Aorta (tissue), 5 donors: ENCODE measurements at regions not wholly inside any gene's neighbourhood (a gene's known extent, or its start where the extent isn't known, plus 50 kb on each side); places are given as distances from the start of the nearest gene placed in this dataset.

Source experiments
- ATAC-seq: fragments of 200-7000 bp; cut with Tn5 transposase; one replicate; pipeline ENCODE4 v1.9.1; 2022; ENCODE audit warnings: moderate library complexity; ENCODE audit not compliant: low FRiP score
- DNase-seq, 2 donors: peaks; one replicate each; pipeline ENCODE4 v3.0.0-alpha.2; 2020
- H3K27ac ChIP-seq, 2 donors: one replicate each; pipeline ENCODE4 v1.5.1; 2013; ENCODE audit warnings: low read length in 2 of 2, mild to moderate bottlenecking in 2 of 2, moderate library complexity in 2 of 2, control low read depth in 1 of 2, inconsistent platforms in 1 of 2, low read depth in 1 of 2
- H3K27me3 ChIP-seq, 2 donors: one replicate each; pipeline ENCODE4 v1.6.1; 2013; ENCODE audit warnings: control low read depth in 1 of 2, low read length in 1 of 2, mild to moderate bottlenecking in 1 of 2, moderate library complexity in 1 of 2; ENCODE audit not compliant: insufficient read depth in 2 of 2, control insufficient read depth in 1 of 2
- H3K36me3 ChIP-seq, 2 donors: one replicate each; pipeline ENCODE4 v1.6.1; 2013; ENCODE audit warnings: control low read depth in 1 of 2, low read length in 1 of 2, mild to moderate bottlenecking in 1 of 2; ENCODE audit not compliant: insufficient read depth in 2 of 2, control insufficient read depth in 1 of 2
- H3K4me1 ChIP-seq, 2 donors: one replicate each; pipeline ENCODE4 v1.6.1; 2013; ENCODE audit warnings: low read length in 2 of 2, control low read depth in 1 of 2, mild to moderate bottlenecking in 1 of 2, moderate library complexity in 1 of 2; ENCODE audit not compliant: insufficient read depth in 2 of 2, control insufficient read depth in 1 of 2
- H3K4me3 ChIP-seq, 2 donors: one replicate each; pipeline ENCODE4 v1.5.1; 2013; ENCODE audit warnings: low read length in 2 of 2, control low read depth in 1 of 2, mild to moderate bottlenecking in 1 of 2
- H3K9me3 ChIP-seq: one replicate; pipeline ENCODE4 v1.6.1; 2013; ENCODE audit warnings: mild to moderate bottlenecking, low read length; ENCODE audit not compliant: control insufficient read depth
- whole genome bisulfite sequencing, 2 donors: extraction: QIAGEN DNeasy Blood & Tissue Kit; methylation state at CpG; one replicate each; pipeline ENCODE4 v1.1.7; 2013; 5-methylcytosine and 5-hydroxymethylcytosine counted together
- intact Hi-C, 2 donors: fragments of 100-400 bp; cut with DNase I; formaldehyde crosslinking; loops; one replicate each; pipeline versions ENCODE4 v1.14.2 to v1.15.0; 2022
- donor health status: healthy with polysubstance abuse.
- donor health status: Bipolar disorder and iron deficiency.
- donor health status: DM: no; HTN: no; CAD: no.
- donor health status: DM: no; HTN: no; CAD: no.
- donor health status: DM: yes; HTN: yes; CAD: no.

DNA sequence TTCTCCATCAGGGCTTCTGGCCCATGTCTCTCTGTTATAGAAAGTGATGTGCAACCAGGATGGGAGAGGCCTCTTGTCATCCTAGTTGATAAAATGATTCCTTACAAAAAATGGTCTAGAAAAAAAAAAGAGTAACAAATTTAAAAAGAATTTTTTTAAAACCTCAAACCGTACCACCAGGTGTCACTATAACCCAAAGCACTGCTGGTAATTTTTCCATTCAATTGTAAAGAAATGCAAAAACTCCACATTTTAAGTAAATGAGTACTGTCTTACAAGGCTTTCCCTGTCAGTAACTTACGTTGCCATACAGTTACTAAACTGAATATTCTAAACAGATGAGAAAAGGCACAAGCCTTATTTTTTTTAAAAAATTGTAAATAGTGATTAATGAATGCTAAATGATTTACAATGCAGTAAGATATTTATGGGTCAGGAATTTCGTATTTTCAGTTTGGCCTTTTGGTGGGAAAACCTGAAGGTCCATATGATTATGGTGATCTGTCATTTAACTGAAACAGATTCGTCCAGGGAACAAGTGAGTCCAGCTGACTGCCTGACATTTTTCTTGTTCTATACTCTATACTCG, 95.4 kb downstream of the OGFRL1 start:
- intact Hi-C loops: loop anchor here (1.0 kb wide), 1 partner anchor 126 kb away; no protein-coding TSS in a partner anchor
- Histone ChIP-seq H3K27ac (no peak overlapping the region), H3K27me3 (no peaks in the 10 kb centered on the region), H3K9me3 (no peaks in the 10 kb centered on the region), H3K4me1 (peaks cover 2 to 4% of the 10 kb centered on the region in 2 donors), H3K4me3 (no peak overlapping the region), H3K36me3 (no peaks in the 10 kb centered on the region)
- DNase-seq (no peak), ATAC-seq (no peak)
- 35 to 36% methylated on average over 5 of the region's 5 CpGs for WGBS, 2 donors

DNA sequence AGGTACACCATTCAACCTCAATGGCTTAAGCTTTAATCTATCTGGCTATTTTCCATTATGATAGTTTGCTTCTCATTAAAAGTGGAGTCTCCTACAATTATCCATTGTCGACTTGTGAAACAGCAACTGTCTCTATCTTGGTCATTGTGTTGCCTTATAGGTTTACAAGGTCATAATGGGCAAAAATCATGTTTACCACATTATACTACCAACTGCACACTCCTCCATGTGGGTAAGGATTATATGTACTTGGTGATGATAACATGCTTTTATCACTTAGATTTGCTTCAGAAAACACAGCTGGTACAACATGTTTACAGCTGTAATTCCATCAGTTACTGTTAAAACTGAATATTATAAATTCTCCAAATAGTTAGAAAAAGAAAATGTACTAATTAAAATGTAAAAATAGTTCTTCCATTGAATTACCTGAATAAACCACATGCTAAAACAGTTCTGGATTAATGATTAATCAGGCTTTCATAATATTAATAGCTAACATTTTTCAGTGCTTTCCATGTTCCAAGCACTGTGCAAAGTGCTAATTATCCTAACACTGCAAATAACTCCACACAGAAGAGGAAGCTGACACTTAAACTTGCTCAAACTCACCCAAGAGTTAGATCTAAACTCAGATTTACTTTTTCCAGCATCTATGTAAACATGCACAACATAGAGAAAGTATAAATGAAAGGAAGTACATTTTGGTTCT, 96.7 kb downstream of the OGFRL1 start:
- ATAC-seq: no peak

DNA sequence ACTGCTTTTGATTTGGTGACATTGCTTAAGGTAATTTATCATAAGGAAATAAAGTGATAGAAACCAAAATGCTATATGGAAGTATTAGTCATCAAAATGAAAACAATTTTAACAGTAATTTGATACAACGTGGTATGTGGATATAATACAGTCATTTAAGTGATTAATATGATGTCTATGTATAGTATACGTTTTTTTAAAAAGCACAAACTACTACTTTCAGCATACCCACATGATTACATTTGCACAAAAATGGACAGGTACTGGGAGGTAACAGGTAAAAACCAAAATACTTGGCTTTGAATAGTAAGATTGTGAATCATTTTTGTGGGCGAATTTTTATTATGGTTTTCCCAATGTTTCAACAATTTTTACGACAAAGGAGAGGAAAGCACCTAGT, 97.6 kb downstream of the OGFRL1 start:
- Histone ChIP-seq H3K27me3 (no peaks in the 10 kb centered on the region), H3K4me3 (no peak overlapping the region), H3K9me3 (no peaks in the 10 kb centered on the region), H3K4me1 (peaks cover 2 to 4% of the 10 kb centered on the region in 2 donors), H3K27ac (no peak overlapping the region), H3K36me3 (no peaks in the 10 kb centered on the region)
- intact Hi-C loops: no loop called here
- DNase-seq: no peak
- ATAC-seq: no peak
- WGBS, 2 donors: 69 to 76% methylated on average over 4 of the region's 4 CpGs

More for the DNA sequence above, 96.7 kb downstream of the OGFRL1 start:
- intact Hi-C loops: no loop called here
- 93 to 98% methylated on average over 1 of the region's 1 CpG for WGBS, 2 donors
- Histone ChIP-seq H3K27ac (no peak overlapping the region), H3K36me3 (no peaks in the 10 kb centered on the region), H3K4me1 (peaks cover 2 to 4% of the 10 kb centered on the region in 2 donors), H3K27me3 (no peaks in the 10 kb centered on the region), H3K4me3 (no peak overlapping the region), H3K9me3 (no peaks in the 10 kb centered on the region)
- no peak for DNase-seq

DNA sequence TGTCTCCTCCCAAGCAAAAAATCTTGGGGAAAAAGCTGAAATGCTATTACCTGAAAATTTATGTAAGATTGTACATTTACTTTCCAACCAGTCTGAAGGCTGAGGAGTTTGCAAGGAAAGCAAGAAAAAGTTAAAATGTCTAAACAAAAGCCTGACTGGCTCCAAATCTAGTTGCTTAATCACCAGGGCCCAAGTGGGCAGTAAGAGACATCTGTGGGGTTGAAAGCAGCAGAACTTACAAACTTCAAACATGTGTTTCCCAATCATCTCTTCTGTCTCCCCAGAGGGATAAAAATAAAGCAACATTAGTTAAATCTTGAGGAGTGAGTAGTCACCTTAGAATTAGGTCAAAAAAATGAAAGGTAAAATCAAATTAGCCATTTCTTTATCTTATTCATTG, 98.6 kb downstream of the OGFRL1 start:
- Histone ChIP-seq H3K4me3 (no peak overlapping the region), H3K4me1 (peaks cover 2 to 4% of the 10 kb centered on the region in 2 donors), H3K9me3 (no peaks in the 10 kb centered on the region), H3K36me3 (no peaks in the 10 kb centered on the region), H3K27me3 (no peaks in the 10 kb centered on the region), H3K27ac (no peak overlapping the region)
- intact Hi-C loops: no loop called here
- DNase-seq (no peak), ATAC-seq (no peak)

DNA sequence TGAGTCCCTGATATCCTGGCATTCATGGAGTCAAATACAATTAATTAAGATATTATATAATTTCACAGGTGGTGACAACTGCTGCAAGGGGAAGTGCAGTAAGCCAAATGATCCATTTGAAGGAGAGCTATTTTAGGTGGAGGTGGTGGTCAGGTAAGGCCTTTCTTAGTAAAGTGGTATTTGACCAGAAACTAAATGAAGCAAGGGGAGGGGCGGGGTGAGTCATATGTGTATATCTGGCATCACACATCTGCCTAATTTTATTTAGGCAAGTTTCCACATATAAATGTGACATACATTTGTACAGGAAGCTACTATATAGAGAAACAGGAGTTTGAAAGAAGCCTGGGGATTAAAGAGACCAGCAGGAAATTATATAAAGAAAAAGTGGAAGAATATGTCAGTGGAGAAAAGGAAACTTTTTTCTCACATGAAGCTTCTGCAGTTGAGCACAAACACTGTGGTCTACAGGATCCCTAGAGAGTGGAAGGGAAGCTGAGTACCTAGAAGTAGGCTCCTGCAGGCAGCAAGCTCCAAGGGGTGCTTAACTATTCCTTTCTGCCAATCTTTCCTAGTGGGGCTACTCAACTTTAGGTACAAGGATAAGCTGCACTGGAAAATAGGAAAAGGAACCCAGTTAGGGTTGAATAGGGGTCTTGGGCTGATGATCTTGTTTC, 99.6 kb downstream of the OGFRL1 start:
- WGBS, 2 donors: 98 to 100% methylated on average over 1 of the region's 1 CpG
- intact Hi-C loops: no loop called here
- Histone ChIP-seq H3K4me3 (no peak overlapping the region), H3K9me3 (no peaks in the 10 kb centered on the region), H3K4me1 (peaks cover 2 to 6% of the 10 kb centered on the region in 2 donors), H3K27me3 (no peaks in the 10 kb centered on the region), H3K36me3 (no peaks in the 10 kb centered on the region), H3K27ac (no peak overlapping the region)
- DNase-seq (no peak), ATAC-seq (no peak)

DNA sequence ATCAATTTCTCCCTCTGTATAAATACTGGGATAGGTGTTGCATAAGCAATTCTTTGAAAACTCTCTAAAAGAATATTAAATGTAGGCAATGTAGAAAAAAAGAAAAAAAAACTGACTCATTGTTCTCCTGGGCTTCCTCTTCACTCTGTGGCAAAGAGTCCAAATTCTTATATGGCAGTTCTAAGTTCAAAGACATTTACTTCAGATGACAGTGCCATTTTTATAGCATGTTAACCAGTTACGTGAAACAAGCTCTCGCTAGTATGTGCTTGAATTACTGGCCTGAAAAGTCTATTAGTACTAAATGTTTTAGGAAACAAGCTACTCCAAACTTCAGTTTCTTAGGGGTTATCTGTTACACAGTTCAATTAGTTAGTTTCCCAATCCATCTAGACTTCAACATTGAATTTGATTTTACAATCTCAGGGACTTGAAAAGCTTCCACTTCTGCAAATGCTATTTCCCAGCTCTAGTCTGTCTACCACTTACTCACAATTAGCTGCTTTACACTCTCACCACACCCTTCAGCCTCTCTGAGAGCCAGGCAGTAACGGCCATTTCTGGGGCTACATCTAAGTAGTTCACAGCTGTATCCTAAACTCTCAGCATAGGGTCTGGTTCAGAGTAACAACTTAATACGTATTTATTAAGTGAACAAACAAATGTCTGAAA, 100.4 kb downstream of the OGFRL1 start:
- DNase-seq (no peak), ATAC-seq (no peak)
- no peaks in the 10 kb centered on the region for H3K36me3 ChIP-seq
- H3K27me3 ChIP-seq: no peaks in the 10 kb centered on the region
- intact Hi-C loops: no loop called here
- 73 to 80% methylated on average over 4 of the region's 4 CpGs for WGBS, 2 donors
- H3K27ac ChIP-seq: no peak overlapping the region
- peaks cover 8 to 9% of the 10 kb centered on the region in 2 donors for H3K4me1 ChIP-seq
- H3K9me3 ChIP-seq: no peaks in the 10 kb centered on the region
- no peak overlapping the region for H3K4me3 ChIP-seq

DNA sequence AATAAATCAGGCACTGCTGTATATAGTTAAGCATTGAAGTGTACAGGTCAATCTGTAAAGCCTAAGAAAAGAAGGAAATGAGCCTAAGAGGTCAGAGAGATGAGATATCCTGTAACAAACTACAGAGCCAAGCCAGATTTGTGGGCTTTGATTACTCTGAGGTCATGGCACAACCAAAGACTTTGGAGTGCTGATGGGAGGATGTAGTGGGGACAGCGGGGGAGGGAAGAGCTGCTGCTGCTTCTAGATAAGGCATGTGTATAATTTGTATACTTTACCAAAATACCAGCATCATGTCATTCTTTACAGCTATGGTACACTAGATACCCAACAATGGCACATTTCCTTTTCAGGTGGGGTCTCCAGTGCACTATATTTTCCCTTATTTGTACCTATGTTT, 102.5 kb downstream of the OGFRL1 start:
- 100% methylated on average over 1 of the region's 1 CpG for WGBS, 2 donors
- DNase-seq (no peak), ATAC-seq (no peak)
- Histone ChIP-seq H3K36me3 (no peaks in the 10 kb centered on the region), H3K4me1 (peaks cover 8 to 17% of the 10 kb centered on the region in 2 donors), H3K9me3 (no peaks in the 10 kb centered on the region), H3K27ac (no peak overlapping the region), H3K27me3 (no peaks in the 10 kb centered on the region), H3K4me3 (no peak overlapping the region)
- intact Hi-C loops: no loop called here

DNA sequence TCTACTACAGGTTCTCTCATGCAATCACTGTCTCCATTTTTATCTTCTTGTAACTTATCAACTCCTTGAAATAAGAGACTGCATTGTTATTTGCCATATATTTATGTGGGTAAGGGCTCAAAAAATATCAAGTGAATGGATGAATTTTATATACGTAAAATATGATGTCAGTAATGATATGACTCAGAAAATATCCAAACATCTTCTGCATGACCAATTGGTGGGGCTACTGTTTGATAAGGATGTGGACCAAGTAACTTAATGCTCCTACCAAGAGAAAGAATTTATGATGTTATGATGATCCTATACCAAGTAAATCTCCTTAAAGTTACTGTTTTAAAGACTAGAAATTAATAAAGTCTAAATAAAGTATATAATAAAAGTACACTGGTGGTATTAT, 103.7 kb downstream of the OGFRL1 start:
- Histone ChIP-seq H3K36me3 (no peaks in the 10 kb centered on the region), H3K4me3 (no peak overlapping the region), H3K4me1 (peaks cover 10 to 15% of the 10 kb centered on the region in 2 donors), H3K27ac (no peak overlapping the region), H3K9me3 (no peaks in the 10 kb centered on the region), H3K27me3 (no peaks in the 10 kb centered on the region)
- DNase-seq: no peak
- intact Hi-C loops: no loop called here
- ATAC-seq: no peak
- 73 to 86% methylated on average over 1 of the region's 1 CpG for WGBS, 2 donors
